IMR-90 (cell line): ENCODE measurements at regions not wholly inside any gene's neighbourhood (a gene's known extent, or its start where the extent isn't known, plus 50 kb on each side); places are given as distances from the start of the nearest gene placed in this dataset.

Experiments
- ATAC-seq: fragments of 200-7000 bp; cut with Tn5 transposase; 2 replicates; pipeline ENCODE4 v1.9.1; 2020; ENCODE audit warnings: low read depth, mild to moderate bottlenecking, moderate library complexity
- BruUV-seq: library from RNA; stranded (reverse); fragments of 400-500 nt; replicated peaks from 2 replicates; lab custom pipeline; 2021; lab: Mats Ljungman, UMichigan
- CTCF ChIA-PET: fragments of 300-600 bp; formaldehyde crosslinking; extraction: SDS; loops from one replicate; lab custom pipeline; 2021; ENCODE audit warnings: antibody characterized with exemption; lab: Yijun Ruan, JAX
- POLR2A ChIA-PET: fragments of 300-600 bp; sonication (Branson Sonifier 250); formaldehyde crosslinking; loops from one replicate; lab custom pipeline; 2022; ENCODE audit warnings: antibody characterized with exemption; ENCODE audit not compliant: unreplicated experiment; lab: Charles Lee
- DNase-seq: peaks from one replicate; pipeline ENCODE4 v3.0.0; 2013
- H2AFZ ChIP-seq: replicated peaks from 2 replicates; pipeline ENCODE3; 2013; ENCODE audit warnings: low read length, mild to moderate bottlenecking; ENCODE audit not compliant: poor library complexity
- H2AK5ac ChIP-seq: 2 replicates; pipeline ENCODE4 v1.6.1; 2013; ENCODE audit warnings: low read depth, low read length, inconsistent platforms
- H2AK9ac ChIP-seq: replicated peaks from 2 replicates; pipeline ENCODE3; 2013; ENCODE audit warnings: mild to moderate bottlenecking, low read depth, low read length, moderate library complexity; ENCODE audit not compliant: poor library complexity
- H2BK120ac ChIP-seq: 2 replicates; pipeline ENCODE4 v1.6.1; 2013; ENCODE audit warnings: low read depth, low read length, inconsistent platforms
- H2BK15ac ChIP-seq: 3 replicates; pipeline ENCODE4 v1.6.1; 2013; ENCODE audit warnings: low read depth, low read length, inconsistent platforms
- H2BK20ac ChIP-seq: 2 replicates; pipeline ENCODE4 v1.6.1; 2013; ENCODE audit warnings: low read depth, mild to moderate bottlenecking, inconsistent platforms, low read length, moderate library complexity
- H2BK5ac ChIP-seq: 2 replicates; pipeline ENCODE4 v1.6.1; 2013; ENCODE audit warnings: mild to moderate bottlenecking, low read depth, low read length, inconsistent platforms; ENCODE audit not compliant: poor library complexity, severe bottlenecking
- H3K14ac ChIP-seq: replicated peaks from 2 replicates; pipeline ENCODE4 v1.6.1; 2013; ENCODE audit warnings: low read depth, low read length, inconsistent platforms
- H3K18ac ChIP-seq: 2 replicates; pipeline ENCODE4 v1.6.1; 2013; ENCODE audit warnings: low read depth, low read length, control low read depth
- H3K23ac ChIP-seq: 2 replicates; pipeline ENCODE4 v1.6.1; 2013; ENCODE audit warnings: low read depth, low read length, inconsistent platforms
- H3K27ac ChIP-seq: 2 replicates; pipeline ENCODE4 v1.5.1; 2013; ENCODE audit warnings: mild to moderate bottlenecking, control low read depth, low read length; ENCODE audit not compliant: insufficient read depth
- H3K27me3 ChIP-seq: 2 replicates; pipeline ENCODE4 v1.6.1; 2013; ENCODE audit warnings: low read length; ENCODE audit not compliant: control insufficient read depth, insufficient read depth
- H3K36me3 ChIP-seq: 2 replicates; pipeline ENCODE4 v1.6.1; 2013; ENCODE audit warnings: low read length, mixed read lengths; ENCODE audit not compliant: control insufficient read depth, insufficient read depth
- H3K4ac ChIP-seq: 2 replicates; pipeline ENCODE4 v1.6.1; 2013; ENCODE audit warnings: low read depth, low read length, inconsistent platforms
- H3K4me1 ChIP-seq: 2 replicates; pipeline ENCODE4 v1.6.1; 2013; ENCODE audit warnings: low read length, mixed read lengths; ENCODE audit not compliant: control insufficient read depth, insufficient read depth
- H3K4me2 ChIP-seq: 2 replicates; pipeline ENCODE4 v1.6.1; 2013; ENCODE audit warnings: low read depth, mild to moderate bottlenecking, control low read depth, low read length, moderate library complexity
- H3K4me3 ChIP-seq: 2 replicates; pipeline ENCODE4 v1.5.1; 2013; ENCODE audit warnings: low read depth, mild to moderate bottlenecking, control low read depth, low read length, moderate library complexity; ENCODE audit not compliant: insufficient read depth
- H3K56ac ChIP-seq: 2 replicates; pipeline ENCODE4 v1.6.1; 2013; ENCODE audit warnings: low read length, inconsistent platforms; ENCODE audit not compliant: insufficient read depth; ENCODE audit errors: extremely low read depth
- H3K79me1 ChIP-seq, 2 experiments: 2 replicates each; pipeline ENCODE4 v1.6.1; 2013; ENCODE audit warnings: low read length in 2 of 2, inconsistent platforms in 1 of 2, low read depth in 1 of 2
- H3K9ac ChIP-seq: 2 replicates; pipeline ENCODE4 v1.6.1; 2013; ENCODE audit warnings: low read depth, low read length, control low read depth
- H3K9me1 ChIP-seq: 2 replicates; pipeline ENCODE4 v1.6.1; 2013; ENCODE audit warnings: low read length, inconsistent platforms; ENCODE audit not compliant: insufficient read depth
- H3K9me3 ChIP-seq: 2 replicates; pipeline ENCODE4 v1.6.1; 2013; ENCODE audit warnings: low read length; ENCODE audit not compliant: control insufficient read depth, insufficient read depth
- H4K20me1 ChIP-seq: 2 replicates; pipeline ENCODE4 v1.6.1; 2013; ENCODE audit warnings: low read length, inconsistent platforms; ENCODE audit not compliant: insufficient read depth
- H4K5ac ChIP-seq: 2 replicates; pipeline ENCODE4 v1.6.1; 2013; ENCODE audit warnings: mild to moderate bottlenecking, low read depth, low read length, control low read depth
- H4K8ac ChIP-seq, 2 experiments: 2 replicates each; pipeline ENCODE4 v1.6.1; 2013; ENCODE audit warnings: low read depth in 2 of 2, low read length in 2 of 2, control low read depth in 1 of 2, inconsistent platforms in 1 of 2
- H4K91ac ChIP-seq: 2 replicates; pipeline ENCODE4 v1.6.1; 2013; ENCODE audit warnings: low read depth, low read length, inconsistent platforms; ENCODE audit not compliant: insufficient read depth
- BHLHE40 ChIP-seq: fragments of 150-350 bp; IDR thresholded peaks from 2 replicates; pipeline ENCODE4 v1.6.1; 2016; ENCODE audit warnings: mild to moderate bottlenecking, low read depth, low read length
- CHD1 ChIP-seq: IDR thresholded peaks from 2 replicates; pipeline ENCODE4 v1.6.1; 2012; ENCODE audit warnings: low read depth, low read length, improper control_type of control experiment
- CTCF ChIP-seq: conservative IDR thresholded peaks from 2 replicates; pipeline ENCODE4 v1.5.1; 2012; ENCODE audit warnings: mild to moderate bottlenecking, low read depth, low read length, improper control_type of control experiment
- ELK1 ChIP-seq: fragments of 150-350 bp; IDR thresholded peaks from 2 replicates; pipeline ENCODE4 v1.6.1; 2016; ENCODE audit warnings: low read depth, mild to moderate bottlenecking, low read length, moderate library complexity, borderline replicate concordance
- MAZ ChIP-seq: IDR thresholded peaks from 2 replicates; pipeline ENCODE4 v1.6.1; 2012; ENCODE audit warnings: low read depth, mild to moderate bottlenecking, low read length, improper control_type of control experiment, moderate library complexity, borderline replicate concordance
- NFE2L2 ChIP-seq: fragments of 150-350 bp; IDR thresholded peaks from 2 replicates; pipeline ENCODE4 v1.6.1; 2016; ENCODE audit warnings: low read depth, mild to moderate bottlenecking, low read length
- POLR2A ChIP-seq: IDR thresholded peaks from 2 replicates; pipeline ENCODE4 v1.6.1; 2012; ENCODE audit warnings: mild to moderate bottlenecking, low read depth, low read length
- RCOR1 ChIP-seq: IDR thresholded peaks from 2 replicates; pipeline ENCODE4 v1.6.1; 2012; ENCODE audit warnings: mild to moderate bottlenecking, low read length, improper control_type of control experiment; ENCODE audit not compliant: insufficient replicate concordance
- RFX5 ChIP-seq: IDR thresholded peaks from 2 replicates; pipeline ENCODE4 v1.8.0; 2012; ENCODE audit warnings: low read depth, mild to moderate bottlenecking, low read length, moderate library complexity
- USF2 ChIP-seq: fragments of 150-350 bp; IDR thresholded peaks from 2 replicates; pipeline ENCODE4 v1.6.1; 2017; ENCODE audit warnings: mild to moderate bottlenecking, antibody characterized with exemption, low read length, low read depth
- WGBS, 2 experiments: methylation state at CpG; one replicate each; pipeline versions ENCODE4 v1.1.5 to v1.1.7; 2013; ENCODE audit warnings: missing lambda C conversion rate in 2 of 2; ENCODE audit not compliant: insufficient read length in 1 of 2; ENCODE audit errors: extremely low coverage in 2 of 2; 5-methylcytosine and 5-hydroxymethylcytosine counted together
- dilution Hi-C: fragments of 300-500 bp; cut with HindIII; formaldehyde crosslinking; loops from one replicate; pipeline ENCODE4 v1.14.3; 2018; ENCODE audit warnings: low sequenced_read_pairs; ENCODE audit not compliant: unreplicated experiment
- in situ Hi-C: fragments of 300-500 bp; cut with MboI; formaldehyde crosslinking; loops from 3 replicates; pipeline ENCODE4 v1.14.3; 2019; ENCODE audit warnings: low sequenced_read_pairs, inconsistent platforms, mixed read lengths
- intact Hi-C: fragments of 100-400 bp; cut with micrococcal nuclease; formaldehyde crosslinking; loops from 2 replicates; pipeline ENCODE4 v1.10.0; 2022

GRCh38 chr2:129548880-129549279 lies 430.6 kb upstream of the RAB6C start:
- H3K9me3 ChIP-seq: peaks cover 25% of the 10 kb centered on the region
- H3K79me1 ChIP-seq: no peaks in the 10 kb centered on the region
- H2AFZ ChIP-seq: no peak overlapping the region
- H2BK20ac ChIP-seq: no peak overlapping the region
- no peak overlapping the region for H3K27ac ChIP-seq
- no peak overlapping the region for H3K9ac ChIP-seq
- no TSS peak for BruUV-seq
- no peak overlapping the region for H3K56ac ChIP-seq
- H4K20me1 ChIP-seq: no peaks in the 10 kb centered on the region
- H3K4me2 ChIP-seq: no peak overlapping the region
- no peak for TF ChIP-seq POLR2A
- TF ChIP-seq ELK1: no peak
- TF ChIP-seq CHD1: no peak
- no peak for TF ChIP-seq RFX5
- TF ChIP-seq BHLHE40: no peak
- TF ChIP-seq RCOR1: no peak
- TF ChIP-seq NFE2L2: no peak
- TF ChIP-seq MAZ: no peak
- TF ChIP-seq USF2: no peak
- no peak for TF ChIP-seq CTCF
- no peak overlapping the region for H4K91ac ChIP-seq
- no peak overlapping the region for H4K5ac ChIP-seq
- DNase-seq: no peak
- intact Hi-C loops (no loop called here), in situ Hi-C loops (no loop called here), dilution Hi-C loops (no loop called here)
- no peaks in the 10 kb centered on the region for H3K36me3 ChIP-seq
- H2BK120ac ChIP-seq: no peak overlapping the region
- no peak overlapping the region for H2BK5ac ChIP-seq
- no peak overlapping the region for H3K4me3 ChIP-seq
- H4K8ac ChIP-seq: no peak overlapping the region
- no peak overlapping the region for H3K23ac ChIP-seq
- H3K9me1 ChIP-seq: no peaks in the 10 kb centered on the region
- WGBS, 2 experiments: no CpG with 5 or more reads among the region's 3 CpGs
- H3K4ac ChIP-seq: no peak overlapping the region
- H2AK5ac ChIP-seq: no peak overlapping the region
- no peak for ATAC-seq
- ChIA-PET POLR2A (no interaction called here), CTCF (no interaction called here)
- no peak overlapping the region for H2AK9ac ChIP-seq
- no peaks in the 10 kb centered on the region for H3K4me1 ChIP-seq
- H2BK15ac ChIP-seq: no peak overlapping the region
- H3K14ac ChIP-seq: no peak overlapping the region
- no peaks in the 10 kb centered on the region for H3K27me3 ChIP-seq
- no peak overlapping the region for H3K18ac ChIP-seq
